GM18951 (cell line): ENCODE measurements at regions not wholly inside any gene's neighbourhood (a gene's known extent, or its start where the extent isn't known, plus 50 kb on each side); places are given as distances from the start of the nearest gene placed in this dataset.

ENCODE experiments used
- POLR2A ChIP-seq: IDR thresholded peaks from 4 replicates; pipeline ENCODE4 v1.6.1; 2011; ENCODE audit warnings: mild to moderate bottlenecking; ENCODE audit not compliant: insufficient read length, insufficient read depth; ENCODE audit errors: extremely low read depth
- in situ Hi-C: fragments of 300-500 bp; cut with MboI; formaldehyde crosslinking; loops from one replicate; pipeline ENCODE4 v1.12.0; 2022; ENCODE audit warnings: low sequenced_read_pairs, mixed read lengths, inconsistent platforms; ENCODE audit not compliant: unreplicated experiment

GRCh38 chr12:13719986-13720385 lies 261.4 kb downstream of the GRIN2B start:
- in situ Hi-C loops: no loop called here
- no peak for TF ChIP-seq POLR2A

DNA sequence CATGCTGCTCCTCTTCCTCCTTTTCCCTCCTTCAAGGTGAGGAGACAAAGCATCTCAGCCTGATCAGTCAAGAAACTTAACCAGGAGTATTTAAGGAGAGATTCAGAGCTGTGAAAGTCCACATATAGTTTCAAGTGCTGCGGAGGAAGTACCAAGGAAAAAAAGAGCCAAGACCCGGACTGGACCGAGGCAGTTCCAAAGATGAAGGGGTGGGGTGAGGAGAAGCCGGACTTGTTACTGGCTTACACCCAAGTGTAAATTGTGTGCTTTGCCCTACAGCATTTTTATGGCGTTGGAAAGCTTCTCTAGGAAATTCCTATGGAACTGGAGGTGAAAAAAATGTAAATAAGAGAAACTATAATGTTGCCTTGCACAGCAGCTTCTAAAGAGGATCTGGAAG lies 263.1 kb downstream of the GRIN2B start:
- no peak for TF ChIP-seq POLR2A

DNA sequence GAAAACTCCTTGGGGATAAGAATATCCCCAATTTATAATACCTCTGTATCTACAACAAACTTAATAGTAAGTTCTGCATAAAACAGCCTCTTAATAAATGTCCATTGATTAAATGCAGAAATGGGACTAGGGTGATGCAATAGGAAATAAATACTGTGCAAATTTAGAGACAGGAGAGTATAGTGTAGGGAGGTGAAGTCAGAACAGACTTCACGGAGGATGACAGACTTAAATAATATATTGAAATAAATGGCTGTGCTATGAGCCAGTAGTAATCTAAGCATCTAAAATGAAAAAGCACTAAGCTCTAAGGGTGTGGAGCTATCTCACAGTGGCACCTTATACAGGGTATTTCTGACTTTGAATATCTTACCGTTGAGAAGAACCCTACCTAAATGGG lies 265.3 kb downstream of the GRIN2B start:
- no peak for TF ChIP-seq POLR2A
- in situ Hi-C loops: no loop called here

More for the DNA sequence above, 263.1 kb downstream of the GRIN2B start:
- in situ Hi-C loops: no loop called here

DNA sequence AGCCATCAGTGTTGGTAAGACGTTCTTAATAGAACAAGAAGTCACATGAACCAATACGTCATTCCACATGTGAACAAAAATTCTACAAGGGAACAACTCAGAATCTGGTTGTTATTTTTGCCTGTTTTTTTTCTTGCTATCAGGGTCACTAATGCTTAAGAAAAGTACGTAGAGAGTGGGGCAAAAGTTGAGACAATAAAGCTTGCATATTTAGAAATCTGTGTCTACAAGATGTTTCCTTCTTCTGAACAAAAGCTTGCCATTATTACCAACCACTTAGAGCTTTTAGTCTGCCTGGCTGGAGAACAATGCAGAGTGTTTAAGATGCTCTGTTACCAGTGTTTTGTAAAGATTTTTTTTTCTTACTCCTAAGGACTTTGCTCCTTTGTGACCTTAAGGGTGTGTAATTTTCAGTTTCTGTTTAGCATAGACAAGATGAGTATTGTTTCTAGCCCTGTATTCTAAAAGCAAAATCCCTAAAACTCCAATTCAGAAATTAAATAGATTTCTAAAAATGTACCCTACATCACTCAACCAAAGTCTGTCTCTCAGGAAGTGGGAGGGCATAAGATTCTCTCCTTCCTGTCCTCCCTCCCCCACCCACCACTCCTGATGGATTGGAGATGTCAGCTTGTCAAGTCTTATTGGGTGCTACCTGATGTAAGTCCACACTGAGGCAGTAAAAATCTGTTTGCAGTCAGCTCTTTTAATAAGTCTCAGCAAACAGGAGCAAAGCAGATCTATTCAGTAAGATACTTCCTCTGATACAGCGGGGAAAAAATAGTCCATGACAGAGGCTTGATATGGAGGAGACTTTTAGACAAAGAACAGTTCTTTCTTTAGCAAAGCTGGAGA lies 267.6 kb downstream of the GRIN2B start:
- in situ Hi-C loops: no loop called here
- no peak for TF ChIP-seq POLR2A

- TF ChIP-seq POLR2A: no peak
- in situ Hi-C loops: no loop called here
Measured at GRCh38 chr12:13707829-13708228, 273.6 kb downstream of the GRIN2B start.

DNA sequence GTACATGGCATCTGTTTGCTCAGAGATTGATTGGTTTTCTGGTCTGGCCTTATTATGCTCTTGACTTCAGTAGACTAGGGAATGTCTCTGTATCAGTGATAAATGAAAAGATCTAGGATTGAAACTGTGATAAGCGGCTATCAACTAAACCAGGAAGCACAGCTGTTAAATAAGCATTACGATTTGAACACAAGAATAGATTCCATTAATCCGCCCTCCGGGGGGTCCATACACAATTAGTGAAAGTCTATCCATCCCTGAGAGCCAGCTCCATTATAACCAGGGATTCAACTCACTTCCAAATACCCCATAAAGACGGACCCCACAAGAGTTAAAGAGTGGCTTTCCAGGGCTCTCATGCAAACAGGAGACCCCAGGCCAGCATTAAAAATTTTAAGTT lies 279.0 kb downstream of the GRIN2B start:
- no peak for TF ChIP-seq POLR2A

GRCh38 chr12:13701502-13701901 lies 279.9 kb downstream of the GRIN2B start:
- TF ChIP-seq POLR2A: no peak
- in situ Hi-C loops: no loop called here

More for the DNA sequence above, 279.0 kb downstream of the GRIN2B start:
- in situ Hi-C loops: no loop called here

DNA sequence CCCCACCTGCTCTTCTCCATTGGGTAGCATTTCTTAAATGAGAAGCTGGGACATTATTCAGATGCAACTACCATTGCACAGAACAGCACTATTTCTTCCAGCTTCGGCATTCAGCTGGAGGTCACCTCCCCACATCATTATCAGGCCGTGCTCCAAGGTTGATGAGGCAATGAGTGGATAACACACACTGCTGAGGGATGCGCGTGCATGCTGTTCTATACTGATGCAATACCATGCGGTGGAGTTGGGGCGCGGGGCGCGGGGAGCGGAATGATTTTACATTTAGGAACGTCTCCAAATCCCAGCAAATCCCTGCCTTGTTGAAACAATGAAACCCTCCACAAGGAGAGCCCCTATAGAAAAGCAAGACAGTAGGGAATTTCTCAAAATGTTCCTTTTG lies 283.4 kb downstream of the GRIN2B start:
- in situ Hi-C loops: no loop called here
- TF ChIP-seq POLR2A: no peak

DNA sequence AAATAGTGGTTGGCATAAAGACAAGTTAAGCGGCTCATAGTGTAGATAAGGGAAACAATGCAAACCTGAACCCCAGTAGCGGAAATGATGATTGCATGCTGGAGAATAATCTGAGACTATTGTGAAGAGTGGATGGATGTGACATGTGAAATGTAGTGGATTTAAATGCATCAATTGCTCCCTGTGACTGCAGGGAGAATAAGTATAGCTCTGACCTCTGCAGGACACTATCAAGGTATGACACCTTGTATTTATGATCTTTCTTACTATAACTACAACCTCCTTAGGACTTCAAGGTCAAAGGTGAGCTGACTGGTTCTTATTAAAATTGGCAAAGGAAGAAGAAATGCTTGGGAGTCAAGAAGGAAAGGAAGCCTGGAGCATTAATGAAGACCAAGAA lies 285.6 kb downstream of the GRIN2B start:
- no peak for TF ChIP-seq POLR2A
- in situ Hi-C loops: no loop called here

- in situ Hi-C loops: no loop called here
- no peak for TF ChIP-seq POLR2A
Measured at GRCh38 chr12:13692332-13692731, 289.1 kb downstream of the GRIN2B start.

DNA sequence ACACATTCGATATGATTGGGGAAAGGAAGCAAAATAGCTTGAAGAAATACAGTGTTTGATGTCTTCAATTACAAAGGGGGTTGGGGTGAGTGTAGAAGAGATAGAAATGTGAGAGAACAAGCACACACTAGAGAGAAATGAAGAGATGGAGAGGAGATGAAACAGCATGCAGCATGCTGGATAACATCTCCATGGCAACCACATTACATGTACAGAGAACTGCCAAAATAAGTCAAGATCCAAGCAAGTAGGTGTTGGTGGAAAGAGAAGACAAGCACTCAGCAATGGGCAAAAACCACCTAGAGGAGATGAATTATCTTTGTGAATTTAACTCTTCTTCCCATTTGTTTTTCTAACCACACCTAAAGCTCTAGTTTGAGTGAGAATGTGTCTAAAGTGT lies 289.8 kb downstream of the GRIN2B start:
- no peak for TF ChIP-seq POLR2A
- in situ Hi-C loops: no loop called here

DNA sequence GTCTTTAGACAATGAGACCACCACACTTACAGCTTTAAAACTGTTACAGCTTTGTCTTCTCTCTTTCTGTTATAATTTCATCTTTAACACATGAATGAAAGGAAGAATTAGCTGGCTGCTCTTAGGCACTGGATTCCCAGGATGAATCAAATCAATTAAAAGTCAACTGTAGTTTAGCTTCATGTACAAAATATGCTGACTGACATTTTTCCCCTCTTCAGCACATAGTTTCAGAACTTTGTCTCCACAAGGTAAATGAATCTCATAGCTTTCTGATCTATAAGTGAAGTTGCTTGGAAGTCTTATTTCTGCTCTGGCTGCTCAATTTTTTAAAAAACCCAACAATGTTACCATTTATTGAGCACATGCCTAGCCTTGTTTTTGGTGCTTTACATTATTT lies 293.8 kb downstream of the GRIN2B start:
- in situ Hi-C loops: no loop called here
- no peak for TF ChIP-seq POLR2A

GRCh38 chr12:13686260-13686659 lies 295.1 kb downstream of the GRIN2B start:
- no peak for TF ChIP-seq POLR2A
- in situ Hi-C loops: no loop called here

DNA sequence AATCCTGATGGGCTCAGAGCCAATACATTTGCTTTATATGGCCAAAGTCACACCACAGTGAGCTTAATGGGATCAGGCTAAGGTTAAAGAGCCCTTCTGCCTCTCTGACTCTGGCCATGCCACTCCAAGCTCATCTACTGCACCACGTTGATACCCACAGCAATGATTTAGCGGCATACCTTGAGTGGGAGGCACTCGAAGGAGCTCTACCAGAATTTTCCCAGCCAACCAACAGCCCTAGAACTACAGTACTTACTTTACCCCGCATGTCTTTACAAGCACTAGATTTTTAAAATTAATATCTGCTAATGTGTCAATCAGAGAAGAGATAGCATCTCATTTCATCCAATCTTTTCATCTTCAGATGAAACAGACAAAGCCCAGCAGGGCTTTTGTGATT lies 300.5 kb downstream of the GRIN2B start:
- no peak for TF ChIP-seq POLR2A
- in situ Hi-C loops: no loop called here

- TF ChIP-seq POLR2A: no peak
- in situ Hi-C loops: no loop called here
Measured at GRCh38 chr12:13676880-13677279, 304.5 kb downstream of the GRIN2B start.

GRCh38 chr12:13670285-13670866 lies 311.0 kb downstream of the GRIN2B start:
- in situ Hi-C loops: no loop called here
- TF ChIP-seq POLR2A: no peak
